HFF-Myc (cell line): ENCODE measurements at regions not wholly inside any gene's neighbourhood (a gene's known extent, or its start where the extent isn't known, plus 50 kb on each side); places are given as distances from the start of the nearest gene placed in this dataset.

Experiments used
- DNase-seq: peaks from one replicate; pipeline ENCODE4 v3.0.0-alpha.2; 2011; ENCODE audit warnings: low read depth; ENCODE audit errors: extremely low read depth
- H3K4me3 ChIP-seq: replicated peaks from 2 replicates; pipeline ENCODE4 v1.5.1; 2011; ENCODE audit warnings: low read depth, mild to moderate bottlenecking, control low read depth, low read length
- TF ChIP-seq, protein P1 (sequence below): IDR thresholded peaks from 2 replicates; pipeline ENCODE4 v1.5.1; 2012; ENCODE audit warnings: mild to moderate bottlenecking, low read depth, low read length, control low read depth; ENCODE audit errors: missing control alignments

DNA sequence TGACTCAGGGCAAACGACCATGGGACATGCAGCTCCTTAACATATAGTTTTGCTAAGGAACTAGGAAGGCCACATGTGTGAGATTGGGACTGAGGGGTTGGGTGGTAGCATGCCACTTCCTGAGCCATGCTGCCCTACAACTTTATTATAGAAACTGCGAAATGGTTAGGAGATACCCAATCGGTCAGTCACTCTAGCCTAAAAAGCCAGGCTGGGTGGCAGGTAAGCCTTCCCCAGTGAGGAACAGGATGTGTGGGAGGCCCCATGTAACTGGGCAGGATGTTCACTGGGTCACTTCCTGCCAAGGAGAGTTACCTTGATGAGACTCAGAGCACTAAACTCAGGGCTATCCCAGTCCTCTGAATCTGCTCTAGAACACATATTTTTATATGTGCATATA is 123.5 kb downstream of the MAP3K7 start:
- no peak overlapping the region for H3K4me3 ChIP-seq
- no peak for DNase-seq
- TF ChIP-seq, protein P1, sequence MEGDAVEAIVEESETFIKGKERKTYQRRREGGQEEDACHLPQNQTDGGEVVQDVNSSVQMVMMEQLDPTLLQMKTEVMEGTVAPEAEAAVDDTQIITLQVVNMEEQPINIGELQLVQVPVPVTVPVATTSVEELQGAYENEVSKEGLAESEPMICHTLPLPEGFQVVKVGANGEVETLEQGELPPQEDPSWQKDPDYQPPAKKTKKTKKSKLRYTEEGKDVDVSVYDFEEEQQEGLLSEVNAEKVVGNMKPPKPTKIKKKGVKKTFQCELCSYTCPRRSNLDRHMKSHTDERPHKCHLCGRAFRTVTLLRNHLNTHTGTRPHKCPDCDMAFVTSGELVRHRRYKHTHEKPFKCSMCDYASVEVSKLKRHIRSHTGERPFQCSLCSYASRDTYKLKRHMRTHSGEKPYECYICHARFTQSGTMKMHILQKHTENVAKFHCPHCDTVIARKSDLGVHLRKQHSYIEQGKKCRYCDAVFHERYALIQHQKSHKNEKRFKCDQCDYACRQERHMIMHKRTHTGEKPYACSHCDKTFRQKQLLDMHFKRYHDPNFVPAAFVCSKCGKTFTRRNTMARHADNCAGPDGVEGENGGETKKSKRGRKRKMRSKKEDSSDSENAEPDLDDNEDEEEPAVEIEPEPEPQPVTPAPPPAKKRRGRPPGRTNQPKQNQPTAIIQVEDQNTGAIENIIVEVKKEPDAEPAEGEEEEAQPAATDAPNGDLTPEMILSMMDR = no peak

DNA sequence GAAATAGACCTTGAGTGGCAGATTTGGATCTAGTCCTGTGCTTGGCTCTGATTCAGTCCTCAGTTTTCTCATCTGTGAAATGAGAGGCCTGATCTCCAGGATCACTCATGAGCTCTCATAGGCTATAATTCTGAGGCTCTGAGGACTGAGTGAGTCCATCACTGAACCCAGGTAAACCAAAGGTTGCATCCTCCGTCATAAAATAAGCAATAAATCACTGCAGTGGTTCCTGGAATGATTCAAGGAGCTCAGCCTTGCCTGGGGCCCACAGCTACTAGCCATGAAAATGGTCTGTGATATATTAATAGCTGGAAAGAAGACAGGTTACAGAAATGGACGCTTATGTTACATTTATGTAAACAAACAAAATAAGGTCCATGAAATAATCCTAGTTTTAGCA is 124.8 kb downstream of the MAP3K7 start:
- DNase-seq = no peak
- TF ChIP-seq, protein P1 = no peak
- H3K4me3 ChIP-seq = no peak overlapping the region

DNA sequence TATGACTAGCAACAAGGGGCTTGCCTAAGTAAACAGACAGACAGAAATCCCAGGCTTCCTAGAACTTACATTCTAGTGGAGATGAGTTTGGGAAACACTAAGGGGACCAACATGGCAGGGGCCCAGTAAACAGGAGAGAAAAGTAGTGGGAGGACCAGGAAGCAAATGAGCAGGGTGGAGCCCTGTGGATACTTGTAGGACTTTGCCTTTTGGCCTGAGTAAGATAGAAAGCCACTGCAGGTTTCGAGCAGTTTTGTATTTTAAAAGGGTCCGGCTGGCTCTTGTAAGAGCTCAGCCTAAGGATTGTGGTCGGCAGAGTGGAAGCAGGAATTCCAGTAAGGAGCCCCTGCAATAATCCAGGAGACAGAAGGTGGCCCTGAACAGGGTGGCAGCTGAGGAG is 125.5 kb downstream of the MAP3K7 start:
- H3K4me3 ChIP-seq = no peak overlapping the region
- TF ChIP-seq, protein P1 = no peak
- no peak for DNase-seq

GRCh38 chr6:90460051-90460450 is 126.8 kb downstream of the MAP3K7 start:
- H3K4me3 ChIP-seq = no peak overlapping the region
- TF ChIP-seq, protein P1 = no peak
- DNase-seq = no peak

GRCh38 chr6:90459225-90459758 is 127.6 kb downstream of the MAP3K7 start:
- no peak for DNase-seq
- no peak overlapping the region for H3K4me3 ChIP-seq
- TF ChIP-seq, protein P1 = no peak

GRCh38 chr6:90458353-90459224 is 128.3 kb downstream of the MAP3K7 start:
- DNase-seq = no peak
- TF ChIP-seq, protein P1 = no peak
- H3K4me3 ChIP-seq = no peak overlapping the region
